ENCODE measurements at regions not wholly inside any gene's neighbourhood (a gene's known extent, or its start where the extent isn't known, plus 50 kb on each side); places are given as distances from the start of the nearest gene placed in this dataset.

- CTCF ChIA-PET: no interaction called here
- no peak for DNase-seq (ENCODE audit: extremely low spot score)
- POLR2A ChIA-PET: no interaction called here
- TF ChIP-seq TARDBP (IDR thresholded peaks at IDR 0.05) (no peak), BHLHE40 (IDR thresholded peaks at IDR 0.05; ENCODE audit: borderline replicate concordance) (no peak)
- TF ChIP-seq, protein P1, sequence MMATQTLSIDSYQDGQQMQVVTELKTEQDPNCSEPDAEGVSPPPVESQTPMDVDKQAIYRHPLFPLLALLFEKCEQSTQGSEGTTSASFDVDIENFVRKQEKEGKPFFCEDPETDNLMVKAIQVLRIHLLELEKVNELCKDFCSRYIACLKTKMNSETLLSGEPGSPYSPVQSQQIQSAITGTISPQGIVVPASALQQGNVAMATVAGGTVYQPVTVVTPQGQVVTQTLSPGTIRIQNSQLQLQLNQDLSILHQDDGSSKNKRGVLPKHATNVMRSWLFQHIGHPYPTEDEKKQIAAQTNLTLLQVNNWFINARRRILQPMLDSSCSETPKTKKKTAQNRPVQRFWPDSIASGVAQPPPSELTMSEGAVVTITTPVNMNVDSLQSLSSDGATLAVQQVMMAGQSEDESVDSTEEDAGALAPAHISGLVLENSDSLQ (IDR thresholded peaks at IDR 0.05): peak; percentile 65; the same call in 1 of the 2 replicates
Observed at GRCh38 chr10:85213493-85213892, 885.1 kb downstream of the CCSER2 start.

DNA sequence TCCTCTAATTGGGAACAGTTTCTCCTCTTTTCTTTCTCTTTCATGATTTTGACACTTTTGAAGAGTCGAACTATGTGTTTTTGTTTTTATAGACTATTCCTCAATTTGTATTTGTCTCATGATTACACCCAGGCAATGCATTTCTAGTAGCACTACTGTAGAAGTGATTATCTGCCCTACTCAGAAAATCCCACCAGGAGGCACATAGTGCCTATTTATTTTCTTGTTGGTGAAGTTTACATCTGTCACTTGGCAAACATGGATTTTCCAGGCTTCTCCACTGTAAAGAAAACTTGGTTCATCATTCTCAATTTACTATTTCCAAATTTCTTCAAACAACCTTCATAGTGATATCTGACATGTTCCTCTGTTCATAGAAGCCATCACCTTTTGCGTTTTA, 893.9 kb downstream of the CCSER2 start:
- no peak for DNase-seq (ENCODE audit: extremely low spot score)
- no peak for TF ChIP-seq LEF1 (IDR thresholded peaks at IDR 0.05; ENCODE audit: borderline replicate concordance)
- no peak for TF ChIP-seq CTBP1 (IDR thresholded peaks at IDR 0.05; ENCODE audit: borderline replicate concordance)
- no peak for TF ChIP-seq FOXM1 (IDR thresholded peaks at IDR 0.05; ENCODE audit: borderline replicate concordance)
- TF ChIP-seq NFRKB (IDR thresholded peaks at IDR 0.05): no peak
- TF ChIP-seq SUZ12 (IDR thresholded peaks at IDR 0.05): no peak
- TF ChIP-seq ARNT (IDR thresholded peaks at IDR 0.05): no peak
- ChIA-PET CTCF (no interaction called here), POLR2A (no interaction called here)

- DNase-seq (ENCODE audit: extremely low spot score): no peak
- TF ChIP-seq BHLHE40 (IDR thresholded peaks at IDR 0.05; ENCODE audit: borderline replicate concordance) (no peak), SP1 (IDR thresholded peaks at IDR 0.05) (no peak), ARNT (IDR thresholded peaks at IDR 0.05) (no peak), FOXA1 (IDR thresholded peaks at IDR 0.05) (no peak), FOXK2 (IDR thresholded peaks at IDR 0.05) (no peak), ELF4 (IDR thresholded peaks at IDR 0.05) (no peak), CTBP1 (IDR thresholded peaks at IDR 0.05; ENCODE audit: borderline replicate concordance) (no peak), TARDBP (IDR thresholded peaks at IDR 0.05) (no peak), FOXM1 (IDR thresholded peaks at IDR 0.05; ENCODE audit: borderline replicate concordance) (no peak), HDGF (IDR thresholded peaks at IDR 0.05; ENCODE audit: borderline replicate concordance) (no peak), ZNF384 (IDR thresholded peaks at IDR 0.05) (no peak), SUZ12 (IDR thresholded peaks at IDR 0.05) (no peak), L3MBTL2 (conservative IDR thresholded peaks at IDR 0.05) (no peak)
- TF ChIP-seq, protein P1 (IDR thresholded peaks at IDR 0.05): no peak
- POLR2A ChIA-PET: no interaction called here
- CTCF ChIA-PET: no interaction called here
Observed at GRCh38 chr10:85224366-85224940, 896.1 kb downstream of the CCSER2 start.

- ChIA-PET POLR2A (no interaction called here), CTCF (no interaction called here)
- no peak for DNase-seq (ENCODE audit: extremely low spot score)
- TF ChIP-seq ZNF384 (IDR thresholded peaks at IDR 0.05) (no peak), TARDBP (IDR thresholded peaks at IDR 0.05) (no peak), SUZ12 (IDR thresholded peaks at IDR 0.05) (no peak), L3MBTL2 (conservative IDR thresholded peaks at IDR 0.05) (no peak), NFRKB (IDR thresholded peaks at IDR 0.05) (no peak), LEF1 (IDR thresholded peaks at IDR 0.05; ENCODE audit: borderline replicate concordance) (no peak), ARNT (IDR thresholded peaks at IDR 0.05) (no peak), ELF4 (IDR thresholded peaks at IDR 0.05) (no peak), FOXM1 (IDR thresholded peaks at IDR 0.05; ENCODE audit: borderline replicate concordance) (no peak), SP1 (IDR thresholded peaks at IDR 0.05) (no peak), HDGF (IDR thresholded peaks at IDR 0.05; ENCODE audit: borderline replicate concordance) (no peak), FOXK2 (IDR thresholded peaks at IDR 0.05) (no peak), FOXA1 (IDR thresholded peaks at IDR 0.05) (no peak), BHLHE40 (IDR thresholded peaks at IDR 0.05; ENCODE audit: borderline replicate concordance) (no peak), CTBP1 (IDR thresholded peaks at IDR 0.05; ENCODE audit: borderline replicate concordance) (no peak)
- TF ChIP-seq, protein P1 (IDR thresholded peaks at IDR 0.05): no peak
Observed at GRCh38 chr10:85225311-85225710, 896.9 kb downstream of the CCSER2 start.

DNA sequence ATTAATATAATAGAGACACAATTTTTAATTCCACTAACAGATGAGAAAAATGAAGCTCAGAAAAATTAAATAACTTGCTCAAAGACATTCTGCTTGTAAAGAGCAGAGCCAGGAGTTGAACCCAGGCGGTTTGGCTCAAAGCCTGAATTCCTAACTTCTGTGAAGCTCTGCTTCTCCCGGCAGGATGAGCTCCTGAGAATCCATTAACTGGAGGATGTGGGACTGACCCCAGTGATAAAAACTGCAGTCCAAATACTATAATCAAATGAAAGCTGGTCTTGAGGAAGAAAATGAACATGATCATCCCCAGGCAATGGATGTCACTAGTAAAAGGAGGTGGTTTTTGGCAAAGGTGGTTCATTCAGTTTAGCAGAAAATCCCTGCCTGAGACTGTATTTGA, 898.2 kb downstream of the CCSER2 start:
- POLR2A ChIA-PET: no interaction called here
- DNase-seq (ENCODE audit: extremely low spot score): no peak
- TF ChIP-seq LEF1 (IDR thresholded peaks at IDR 0.05; ENCODE audit: borderline replicate concordance) (no peak), TARDBP (IDR thresholded peaks at IDR 0.05) (no peak), NFRKB (IDR thresholded peaks at IDR 0.05) (no peak), L3MBTL2 (conservative IDR thresholded peaks at IDR 0.05) (no peak), FOXM1 (IDR thresholded peaks at IDR 0.05; ENCODE audit: borderline replicate concordance) (no peak), BHLHE40 (IDR thresholded peaks at IDR 0.05; ENCODE audit: borderline replicate concordance) (no peak), SP1 (IDR thresholded peaks at IDR 0.05) (no peak), HDGF (IDR thresholded peaks at IDR 0.05; ENCODE audit: borderline replicate concordance) (no peak), ZNF384 (IDR thresholded peaks at IDR 0.05) (no peak), ELF4 (IDR thresholded peaks at IDR 0.05) (no peak), ARNT (IDR thresholded peaks at IDR 0.05) (no peak), FOXA1 (IDR thresholded peaks at IDR 0.05) (no peak), FOXK2 (IDR thresholded peaks at IDR 0.05) (no peak), CTBP1 (IDR thresholded peaks at IDR 0.05; ENCODE audit: borderline replicate concordance) (no peak), SUZ12 (IDR thresholded peaks at IDR 0.05) (no peak)
- TF ChIP-seq, protein P1 (IDR thresholded peaks at IDR 0.05): no peak
- CTCF ChIA-PET: no interaction called here

GRCh38 chr10:85228726-85229125, 900.3 kb downstream of the CCSER2 start:
- TF ChIP-seq CTBP1 (IDR thresholded peaks at IDR 0.05; ENCODE audit: borderline replicate concordance) (no peak), ZNF384 (IDR thresholded peaks at IDR 0.05) (no peak), FOXM1 (IDR thresholded peaks at IDR 0.05; ENCODE audit: borderline replicate concordance) (no peak), FOXK2 (IDR thresholded peaks at IDR 0.05) (no peak), SP1 (IDR thresholded peaks at IDR 0.05) (no peak), HDGF (IDR thresholded peaks at IDR 0.05; ENCODE audit: borderline replicate concordance) (no peak), TARDBP (IDR thresholded peaks at IDR 0.05) (no peak)
- TF ChIP-seq, protein P1 (IDR thresholded peaks at IDR 0.05): no peak
- no peak for DNase-seq (ENCODE audit: extremely low spot score)
- ChIA-PET CTCF (no interaction called here), POLR2A (no interaction called here)

Measured in HEK293T (cell line).